NCI-H2081 (cell line): ENCODE measurements at regions not wholly inside any gene's neighbourhood (a gene's known extent, or its start where the extent isn't known, plus 50 kb on each side); places are given as distances from the start of the nearest gene placed in this dataset.

Experiments
- DNase-seq, 2 experiments: peaks; one replicate each; lab custom pipeline; 2025; lab: John Stamatoyannopoulos, UW

- DNase-seq, result no peak
Observed at GRCh38 chr9:107922260-107922659, 432.7 kb upstream of the KLF4 start.

- DNase-seq, result no peak
Observed at GRCh38 chr9:107919263-107919662, 429.7 kb upstream of the KLF4 start.

DNA sequence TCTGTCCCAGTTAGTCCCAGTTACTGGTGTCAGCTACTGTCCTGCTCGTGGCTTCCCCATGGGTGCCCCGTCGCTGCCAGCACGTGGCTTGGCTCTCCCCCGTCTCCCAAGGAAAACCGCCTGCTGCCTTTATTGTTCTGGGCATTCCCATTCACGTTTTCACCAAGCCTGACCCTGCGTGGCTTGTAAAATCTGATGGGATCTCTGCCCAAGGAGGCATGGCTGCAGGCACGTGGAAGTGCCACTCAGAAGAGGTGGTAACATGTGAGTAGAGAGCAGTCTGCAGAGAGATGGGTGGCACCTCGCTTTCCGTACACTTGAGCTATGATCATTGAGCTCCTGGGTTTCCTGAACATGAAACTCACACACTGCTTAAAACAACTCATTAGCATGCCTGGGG lies 429.2 kb upstream of the KLF4 start:
- DNase-seq, result no peak

- no peak for DNase-seq
Observed at GRCh38 chr9:107914151-107914550, 424.6 kb upstream of the KLF4 start.

DNA sequence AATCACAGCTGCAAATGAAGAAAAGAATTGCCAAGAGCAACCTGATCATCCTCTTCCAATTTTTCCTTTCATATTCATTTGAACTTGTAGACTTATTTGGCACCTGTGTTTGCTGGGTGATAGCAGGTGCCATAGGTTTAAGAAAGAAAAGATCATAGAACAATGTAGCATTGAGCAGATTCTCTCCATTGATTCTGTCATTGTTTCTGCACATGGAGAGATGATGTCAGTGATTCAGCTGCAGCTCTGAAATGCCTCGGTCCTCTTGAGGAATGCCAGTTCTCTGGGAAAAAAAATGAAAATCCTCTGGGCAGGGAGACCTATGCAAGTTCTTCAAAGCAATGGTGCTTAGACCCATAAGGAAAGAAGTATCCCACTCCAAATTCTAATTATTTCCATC lies 418.1 kb upstream of the KLF4 start:
- no peak for DNase-seq

DNA sequence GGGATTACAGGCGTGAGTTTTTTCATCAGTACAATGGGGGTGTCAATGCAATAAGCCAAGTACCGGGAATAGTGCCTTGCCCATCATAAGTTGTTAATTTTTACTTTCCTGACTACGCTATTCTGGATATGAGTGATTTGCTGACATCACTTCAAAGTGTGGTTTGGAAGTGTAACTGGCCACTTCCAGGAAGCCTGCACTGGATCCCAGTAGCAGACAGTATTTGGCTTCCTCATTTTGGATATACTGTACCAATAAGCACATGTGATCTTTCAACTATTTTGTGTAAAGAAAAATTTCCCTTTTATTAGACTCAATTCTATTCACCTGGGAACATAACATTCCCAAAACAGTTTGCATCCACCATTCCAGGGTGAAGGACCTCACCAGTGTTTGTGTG lies 417.7 kb upstream of the KLF4 start:
- DNase-seq, result no peak

- DNase-seq, result no peak
Observed at GRCh38 chr9:107906074-107906473, 416.5 kb upstream of the KLF4 start.

- DNase-seq, result no peak
Observed at GRCh38 chr9:107905308-107906020, 415.9 kb upstream of the KLF4 start.

GRCh38 chr9:107899961-107900330 lies 410.4 kb upstream of the KLF4 start:
- DNase-seq, result no peak

GRCh38 chr9:107898761-107899160 lies 409.2 kb upstream of the KLF4 start:
- no peak for DNase-seq

DNA sequence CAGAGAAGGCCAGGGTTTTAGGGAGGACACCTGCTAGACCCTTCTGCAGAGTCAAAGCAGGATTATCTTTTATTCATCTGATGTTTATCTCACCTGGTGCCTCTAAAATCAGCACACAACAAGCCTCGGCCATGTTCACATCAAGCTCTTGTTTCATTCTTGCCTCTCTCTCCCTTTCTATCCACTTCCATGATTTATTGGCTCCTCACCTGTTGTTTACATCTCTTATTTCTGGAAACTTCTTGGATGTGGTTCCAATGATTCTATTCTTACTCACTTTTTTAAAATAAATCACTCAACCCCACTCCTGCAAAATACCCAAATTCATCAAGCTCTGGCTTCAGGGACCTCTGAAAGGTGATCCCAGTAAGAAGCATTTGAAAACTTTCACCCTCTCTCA lies 407.0 kb upstream of the KLF4 start:
- no peak for DNase-seq

GRCh38 chr9:107895501-107896001 lies 406.0 kb upstream of the KLF4 start:
- no peak for DNase-seq

DNA sequence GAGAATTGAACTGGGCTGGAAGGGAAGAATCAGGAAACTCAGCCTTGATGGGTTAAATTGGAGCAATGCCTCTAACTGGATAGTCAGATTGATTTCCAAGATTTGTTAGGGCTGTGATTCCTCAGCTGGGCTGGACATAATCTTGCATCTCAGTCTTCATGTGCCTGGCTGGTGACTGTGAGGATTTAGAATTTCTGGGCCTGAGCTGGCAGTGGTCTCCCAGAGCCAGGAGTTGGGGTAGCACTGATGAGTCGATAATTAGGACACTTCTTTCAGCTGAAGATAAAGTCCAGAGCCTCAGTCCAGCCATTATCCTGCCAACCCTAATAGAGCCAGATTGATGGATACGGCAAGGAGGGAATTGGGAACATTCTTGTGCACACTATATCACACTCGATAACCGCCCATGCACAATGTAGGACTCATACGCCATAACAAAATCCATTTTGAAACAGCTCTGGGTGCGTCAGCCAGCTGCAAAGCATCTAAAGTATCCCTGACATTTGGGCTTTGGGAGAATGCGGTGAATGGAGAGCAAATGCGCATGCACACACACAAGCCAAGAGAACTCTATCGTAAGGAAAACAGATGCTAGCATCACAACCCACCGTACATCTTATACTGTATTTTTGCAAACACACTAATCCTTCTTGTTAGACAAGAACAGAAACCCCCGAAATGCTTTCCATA lies 405.1 kb upstream of the KLF4 start:
- no peak for DNase-seq

- DNase-seq, result no peak
Observed at GRCh38 chr9:107890921-107891465, 401.4 kb upstream of the KLF4 start.

GRCh38 chr9:107888773-107889227 lies 399.2 kb upstream of the KLF4 start:
- no peak for DNase-seq

DNA sequence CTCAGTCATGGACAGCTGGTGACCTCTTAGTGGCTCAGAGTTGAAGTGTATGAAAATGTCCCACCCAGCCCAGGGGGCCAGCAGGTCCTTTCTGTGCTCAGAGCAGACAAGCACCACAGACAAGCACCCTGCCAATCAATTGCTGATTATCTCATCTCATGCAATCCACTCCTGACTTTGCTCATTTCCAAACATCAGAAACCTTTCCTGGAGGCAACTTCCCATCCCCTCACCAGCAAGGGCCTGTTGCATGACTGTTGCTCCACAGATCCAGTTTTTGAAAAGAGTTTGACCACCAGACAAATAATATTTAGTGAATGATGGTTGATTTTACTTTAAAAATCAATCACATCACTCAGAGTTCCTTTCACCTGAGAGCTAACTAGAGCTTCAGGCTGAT lies 397.3 kb upstream of the KLF4 start:
- DNase-seq, result no peak

GRCh38 chr9:107883496-107884124 lies 394.0 kb upstream of the KLF4 start:
- no peak for DNase-seq

DNA sequence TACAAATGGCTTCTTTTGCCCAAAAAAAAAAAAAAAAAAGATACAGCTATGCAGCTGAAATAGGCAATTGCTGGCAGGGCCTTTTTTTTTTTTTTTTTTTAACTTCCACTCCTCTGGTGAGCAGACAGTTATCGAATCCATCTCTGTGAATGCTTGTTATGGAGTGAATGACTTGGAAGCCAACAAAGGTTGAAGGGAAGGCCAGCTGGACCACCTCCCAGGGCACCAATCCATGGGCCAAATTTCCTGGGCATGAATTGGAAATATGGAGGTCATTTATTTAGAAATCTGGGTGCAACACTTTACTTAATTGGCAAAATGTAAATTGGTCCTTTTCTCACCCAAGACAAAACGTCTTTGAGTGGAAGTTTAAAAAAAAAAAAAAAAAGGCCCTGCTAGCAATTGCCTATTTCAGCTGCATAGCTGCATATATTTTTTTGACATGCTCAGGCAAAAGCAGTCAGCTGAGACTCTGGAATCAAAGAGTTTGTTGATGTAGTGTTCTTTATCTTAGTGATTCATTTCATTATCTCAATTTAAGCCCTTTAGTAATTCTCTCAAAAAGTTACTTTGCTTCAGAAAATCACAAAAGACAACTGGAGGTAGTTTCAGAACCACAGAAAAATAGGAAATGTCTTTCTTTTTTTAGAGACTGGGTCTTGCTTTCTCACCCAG lies 392.2 kb upstream of the KLF4 start:
- DNase-seq, result no peak

DNA sequence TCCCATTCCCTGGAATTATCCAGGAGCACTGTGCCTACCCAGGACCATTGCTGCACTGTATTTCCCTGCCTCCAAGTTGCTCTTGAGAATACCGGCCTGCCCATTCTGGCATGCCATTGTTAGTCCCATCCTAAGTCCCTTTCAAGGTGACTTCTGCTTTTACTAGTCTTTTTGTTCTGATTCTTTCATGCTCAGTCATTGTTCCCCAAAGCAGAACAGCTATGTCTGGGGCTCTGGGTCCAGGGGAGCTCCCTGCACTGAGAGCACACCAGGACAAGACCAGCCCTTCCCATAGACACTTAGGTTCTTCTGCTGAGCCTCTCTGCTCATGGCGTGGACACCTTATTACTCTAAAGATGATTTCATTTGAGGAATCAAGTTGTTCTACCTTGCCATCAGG lies 388.9 kb upstream of the KLF4 start:
- no peak for DNase-seq

- DNase-seq, result no peak
Observed at GRCh38 chr9:107875571-107875980, 386.0 kb upstream of the KLF4 start.

DNA sequence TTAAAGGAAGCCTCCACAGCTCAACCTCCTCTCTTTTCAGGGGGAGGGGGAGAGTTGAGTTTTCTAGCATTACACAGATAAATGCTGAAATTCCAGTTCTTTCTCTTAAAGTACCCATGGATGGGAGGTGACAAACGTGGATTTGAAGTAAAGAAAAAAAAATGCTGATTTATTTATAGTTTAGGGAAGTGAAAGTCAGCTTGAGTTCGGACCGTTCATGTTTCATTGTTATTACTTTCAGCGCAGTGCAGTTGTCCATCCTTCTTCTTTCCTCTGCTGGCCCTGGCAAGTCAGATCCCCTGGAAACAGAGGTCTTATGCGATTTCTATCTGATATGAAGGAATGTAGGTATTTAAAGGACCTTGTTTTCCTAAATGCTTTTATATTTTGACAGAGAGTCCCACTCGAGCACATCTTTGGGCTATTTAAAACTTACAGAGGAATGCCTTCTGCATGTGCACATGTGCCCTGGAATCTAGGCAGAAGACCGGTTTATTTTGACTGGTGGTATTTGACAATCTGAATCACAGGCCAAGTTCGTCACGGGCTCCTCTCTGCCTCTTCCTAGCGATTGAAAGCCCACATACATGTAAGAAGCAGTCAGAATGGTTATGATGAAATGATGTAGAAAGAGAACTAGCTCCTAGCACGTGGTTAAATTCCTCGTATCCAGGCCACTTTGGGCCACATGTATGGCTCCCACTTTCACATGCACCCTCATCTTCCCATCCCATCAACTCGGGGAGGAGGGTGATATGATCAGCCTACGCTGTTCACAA lies 385.2 kb upstream of the KLF4 start:
- no peak for DNase-seq
